HG02642 (cell line): ENCODE measurements at regions not wholly inside any gene's neighbourhood (a gene's known extent, or its start where the extent isn't known, plus 50 kb on each side); places are given as distances from the start of the nearest gene placed in this dataset.
A peak's percentile ranks its signal among the peaks of the same experiment; 100 is the strongest.
"Not testable (repeated sequence)": the region's sequence is repeated elsewhere in the genome, so short reads cannot be mapped to it uniquely, and the experiment has no call there.

Source experiments
- ATAC-seq: cut with Tn5 transposase; IDR thresholded peaks from one replicate; pipeline ENCODE4 v1.9.1; 2021; ENCODE audit warnings: mild to moderate bottlenecking; ENCODE audit not compliant: unreplicated experiment, poor library complexity

DNA sequence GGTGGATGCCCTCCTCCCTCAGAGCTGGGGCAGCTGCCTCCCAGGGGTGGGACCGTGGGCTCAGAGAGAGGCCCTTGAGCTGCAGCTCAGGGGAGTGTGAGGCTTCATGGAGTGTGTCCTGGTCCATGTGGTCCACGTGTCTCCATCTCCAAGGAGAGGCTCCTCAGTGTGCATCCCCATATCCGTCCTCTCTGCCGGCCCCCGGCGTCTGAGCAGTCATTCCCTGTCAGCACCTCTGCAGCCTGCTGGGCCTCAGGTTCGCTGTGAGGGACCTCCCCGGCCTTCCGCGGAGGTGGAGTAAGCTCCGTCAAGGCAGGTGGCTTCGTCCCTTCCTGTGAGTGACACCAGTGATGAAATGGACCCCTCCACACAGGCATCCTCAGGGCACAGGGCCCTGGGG lies 160.7 kb upstream of the POTEB2 start:
- ATAC-seq, result not testable (repeated sequence)

DNA sequence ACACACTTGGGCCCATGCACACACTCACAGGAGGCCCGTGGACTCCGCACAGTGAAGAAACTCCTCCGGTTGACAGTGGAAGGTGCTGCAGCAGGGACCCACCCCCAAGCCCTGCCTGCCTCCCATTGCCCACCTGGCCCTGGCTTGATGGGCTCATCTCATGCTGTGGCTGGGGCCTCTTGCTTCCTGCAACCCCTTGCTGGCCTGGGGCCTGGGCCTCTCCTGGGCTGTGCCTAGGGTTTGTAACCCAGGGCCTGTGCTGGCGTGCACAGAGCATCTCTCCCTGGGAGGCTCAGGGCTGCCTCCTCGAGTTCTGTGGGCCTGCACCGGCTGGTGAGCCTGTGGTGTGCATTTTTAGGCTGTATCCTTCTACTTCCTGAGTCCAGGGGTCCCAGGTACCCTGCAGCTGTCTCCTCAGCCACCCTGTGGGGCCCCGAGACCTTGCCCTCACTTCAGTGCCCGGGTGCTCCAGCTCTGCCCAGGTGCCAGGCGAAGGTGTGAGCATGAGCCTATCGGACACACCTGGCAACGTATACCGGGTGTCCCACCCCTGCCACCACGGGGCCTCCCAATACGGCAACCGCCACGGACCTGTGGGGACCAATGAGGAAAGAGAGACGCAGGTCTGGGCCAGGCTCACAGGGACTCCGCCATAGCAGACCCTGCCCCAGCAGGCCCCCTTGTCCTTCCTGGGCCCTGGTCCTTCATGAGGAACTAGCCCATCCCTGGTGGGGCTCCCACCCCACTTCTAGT lies 158.3 kb upstream of the POTEB2 start:
- ATAC-seq, result not testable (repeated sequence)

- not testable (repeated sequence) for ATAC-seq
Measured at GRCh38 chr15:21018176-21018575, 152.1 kb upstream of the POTEB2 start.

GRCh38 chr15:21017326-21017725 lies 151.2 kb upstream of the POTEB2 start:
- not testable (repeated sequence) for ATAC-seq

- not testable (repeated sequence) for ATAC-seq
Measured at GRCh38 chr15:21016589-21016988, 150.5 kb upstream of the POTEB2 start.

DNA sequence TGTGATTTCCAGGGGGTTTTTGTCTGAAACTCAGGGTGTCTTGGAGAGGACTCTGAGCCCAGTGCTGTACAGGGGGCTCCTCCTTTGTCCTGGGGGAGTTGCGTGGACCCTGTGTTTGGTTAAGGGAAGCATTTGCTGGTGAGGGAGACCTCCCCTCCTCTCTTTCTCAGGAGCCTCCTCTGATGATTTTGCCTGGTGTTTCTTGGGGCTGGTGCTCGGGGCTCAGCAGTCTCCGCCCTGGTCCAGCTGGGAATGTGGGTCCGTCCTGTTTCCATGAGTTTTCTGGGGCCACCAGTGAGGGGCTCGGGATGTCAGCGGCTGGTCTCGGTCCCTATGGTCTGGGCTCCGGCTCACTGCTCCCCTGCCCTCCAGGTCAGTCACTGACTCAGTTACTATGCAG lies 149.1 kb upstream of the POTEB2 start:
- ATAC-seq, result not testable (repeated sequence)

GRCh38 chr15:21013308-21013707 lies 147.2 kb upstream of the POTEB2 start:
- ATAC-seq, result not testable (repeated sequence)

- not testable (repeated sequence) for ATAC-seq
Measured at GRCh38 chr15:21009651-21010050, 143.5 kb upstream of the POTEB2 start.

DNA sequence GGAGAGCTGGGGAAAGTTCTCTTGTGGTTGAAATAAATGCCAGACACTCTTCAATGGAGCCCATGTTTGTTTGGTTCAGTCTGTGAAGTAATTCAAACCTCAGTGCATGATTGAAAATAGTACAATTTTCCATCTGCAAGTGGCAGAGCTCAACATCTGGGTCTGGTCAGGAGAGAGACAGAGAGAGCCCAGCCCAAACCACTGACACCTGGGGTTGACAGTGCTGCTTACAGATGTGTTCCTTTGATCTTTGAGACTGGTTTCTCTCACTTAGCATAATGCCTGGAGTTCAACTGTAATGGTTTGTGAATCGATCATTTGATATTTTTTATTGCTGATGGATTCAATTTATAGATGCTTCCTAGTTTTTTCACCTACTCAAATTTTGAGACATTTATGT lies 137.3 kb upstream of the POTEB2 start:
- not testable (repeated sequence) for ATAC-seq

- not testable (repeated sequence) for ATAC-seq
Measured at GRCh38 chr15:21001950-21002349, 135.8 kb upstream of the POTEB2 start.

- ATAC-seq, result not testable (repeated sequence)
Measured at GRCh38 chr15:20991691-20992090, 125.6 kb upstream of the POTEB2 start.

- ATAC-seq, result not testable (repeated sequence)
Measured at GRCh38 chr15:20991253-20991652, 125.1 kb upstream of the POTEB2 start.

DNA sequence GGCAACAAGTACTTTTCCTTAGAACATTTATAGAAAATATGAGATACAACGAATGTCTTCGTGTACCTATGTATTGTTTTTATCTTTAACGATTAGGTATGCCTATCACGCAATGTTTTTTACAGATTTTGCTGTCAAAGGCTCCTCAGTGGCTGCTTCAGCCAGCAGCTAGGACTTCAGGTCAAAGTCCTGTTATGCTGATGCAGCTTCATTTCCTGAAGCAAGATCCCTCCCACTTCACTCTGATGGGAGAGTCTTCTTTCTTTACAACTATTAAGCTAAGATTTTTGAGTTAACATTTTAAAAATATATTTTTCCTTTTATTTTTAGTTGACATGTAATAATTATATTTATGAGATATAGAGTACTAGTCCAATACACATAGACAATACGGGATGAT lies 120.7 kb upstream of the POTEB2 start:
- not testable (repeated sequence) for ATAC-seq

DNA sequence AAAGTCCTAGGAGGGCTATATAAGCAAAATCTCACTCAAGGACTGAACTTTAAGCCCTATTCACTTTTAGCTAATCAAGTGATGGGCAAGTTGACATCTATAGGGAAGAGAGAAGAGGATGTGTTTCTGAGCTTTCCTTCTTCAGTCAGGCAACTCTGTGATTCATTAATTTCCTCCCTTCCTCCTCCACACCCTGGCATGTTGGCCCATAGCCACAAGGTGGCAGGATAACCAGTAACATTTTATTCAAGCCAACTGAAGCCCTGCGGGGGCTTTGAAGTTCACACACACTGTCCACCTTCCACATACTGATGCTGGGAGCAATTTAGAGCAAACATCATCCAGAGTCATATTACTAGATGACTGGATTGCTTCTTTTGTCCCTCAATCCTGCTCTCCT lies 111.9 kb upstream of the POTEB2 start:
- peak; percentile 92 for ATAC-seq

- not testable (repeated sequence) for ATAC-seq
Measured at GRCh38 chr15:20972762-20973161, 106.6 kb upstream of the POTEB2 start.

DNA sequence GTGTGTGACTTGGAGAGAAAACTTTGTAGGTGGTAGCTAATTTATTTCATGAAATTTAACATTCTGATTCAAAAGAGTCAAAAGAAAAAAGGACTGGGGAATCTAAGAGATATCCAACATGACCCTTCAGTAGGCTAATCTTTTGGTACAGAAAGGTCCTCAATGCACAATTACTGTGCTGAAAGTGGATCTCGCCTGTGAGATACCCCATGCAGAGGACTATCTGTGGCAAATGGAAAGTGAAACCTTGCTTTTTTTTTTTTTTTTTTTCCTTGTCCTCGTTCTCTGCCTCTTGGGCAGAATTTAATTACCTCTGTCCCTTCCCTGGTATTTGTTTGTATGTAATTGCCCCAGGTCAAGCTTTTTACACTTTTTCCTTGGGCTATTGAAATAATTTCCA lies 93.2 kb upstream of the POTEB2 start:
- ATAC-seq, result not testable (repeated sequence)

- ATAC-seq, result not testable (repeated sequence)
Measured at GRCh38 chr15:20929322-20929721, 63.2 kb upstream of the POTEB2 start.
